Glutamatergic neuron (in vitro differentiated cells): ENCODE measurements at regions not wholly inside any gene's neighbourhood (a gene's known extent, or its start where the extent isn't known, plus 50 kb on each side); places are given as distances from the start of the nearest gene placed in this dataset.

Experiments used
- DNase-seq: peaks from one replicate; pipeline ENCODE4 v3.0.0; 2022
- H3K27ac Mint-ChIP-seq: one replicate; pipeline ENCODE4 v1.8.0; 2020; ENCODE audit warnings: mild to moderate bottlenecking, mixed read lengths, inconsistent platforms; ENCODE audit not compliant: unreplicated experiment
- H3K27me3 Mint-ChIP-seq: one replicate; pipeline ENCODE4 v1.8.0; 2020; ENCODE audit warnings: mild to moderate bottlenecking, moderate library complexity, mixed read lengths, inconsistent platforms; ENCODE audit not compliant: unreplicated experiment
- H3K36me3 Mint-ChIP-seq: one replicate; pipeline ENCODE4 v1.8.0; 2020; ENCODE audit warnings: mild to moderate bottlenecking, mixed read lengths, inconsistent platforms; ENCODE audit not compliant: unreplicated experiment
- H3K4me1 Mint-ChIP-seq: one replicate; pipeline ENCODE4 v1.8.0; 2020; ENCODE audit warnings: mild to moderate bottlenecking, low read depth, mixed read lengths, inconsistent platforms; ENCODE audit not compliant: unreplicated experiment
- H3K4me3 Mint-ChIP-seq: one replicate; pipeline ENCODE4 v1.8.0; 2020; ENCODE audit warnings: mild to moderate bottlenecking, mixed read lengths, inconsistent platforms; ENCODE audit not compliant: unreplicated experiment
- H3K9me3 Mint-ChIP-seq: one replicate; pipeline ENCODE4 v1.8.0; 2020; ENCODE audit warnings: mild to moderate bottlenecking, moderate library complexity, mixed read lengths, inconsistent platforms; ENCODE audit not compliant: unreplicated experiment
- CTCF ChIP-seq: fragments of 200-600 bp; sonication (generic); IDR thresholded peaks from one replicate; pipeline ENCODE4 v1.5.0; 2021; ENCODE audit not compliant: partially characterized antibody, unreplicated experiment

- H3K36me3 Mint-ChIP-seq, result no peaks in the 10 kb centered on the region
- no peaks in the 10 kb centered on the region for H3K9me3 Mint-ChIP-seq
- H3K27ac Mint-ChIP-seq, result no peak overlapping the region
- H3K4me1 Mint-ChIP-seq, result no peaks in the 10 kb centered on the region
- no peak for DNase-seq
- H3K4me3 Mint-ChIP-seq, result no peak overlapping the region
- no peak for TF ChIP-seq CTCF
- no peaks in the 10 kb centered on the region for H3K27me3 Mint-ChIP-seq
These were observed 1262.4 kb upstream of the PCDH20 start for GRCh38 chr13:62678039-62678438.

- H3K9me3 Mint-ChIP-seq, result no peaks in the 10 kb centered on the region
- H3K27me3 Mint-ChIP-seq, result no peaks in the 10 kb centered on the region
- no peaks in the 10 kb centered on the region for H3K36me3 Mint-ChIP-seq
- DNase-seq, result no peak
- TF ChIP-seq CTCF, result no peak
- no peaks in the 10 kb centered on the region for H3K4me1 Mint-ChIP-seq
- no peak overlapping the region for H3K4me3 Mint-ChIP-seq
- H3K27ac Mint-ChIP-seq, result no peak overlapping the region
These were observed 1248.1 kb upstream of the PCDH20 start for GRCh38 chr13:62663767-62664166.

GRCh38 chr13:62659365-62659764 lies 1243.7 kb upstream of the PCDH20 start:
- Mint-ChIP-seq H3K4me3 (no peak overlapping the region), H3K27ac (no peak overlapping the region)

GRCh38 chr13:62653371-62653770 lies 1237.7 kb upstream of the PCDH20 start:
- Mint-ChIP-seq H3K4me3 (no peak overlapping the region), H3K27ac (no peak overlapping the region)
- no peak for DNase-seq

More at GRCh38 chr13:62659365-62659764, 1243.7 kb upstream of the PCDH20 start:
- Mint-ChIP-seq H3K4me1 (peaks cover 3% of the 10 kb centered on the region), H3K27me3 (no peaks in the 10 kb centered on the region), H3K9me3 (no peaks in the 10 kb centered on the region), H3K36me3 (no peaks in the 10 kb centered on the region)
- TF ChIP-seq CTCF, result no peak
- no peak for DNase-seq

More at GRCh38 chr13:62653371-62653770, 1237.7 kb upstream of the PCDH20 start:
- no peaks in the 10 kb centered on the region for H3K27me3 Mint-ChIP-seq
- peaks cover 3% of the 10 kb centered on the region for H3K4me1 Mint-ChIP-seq
- TF ChIP-seq CTCF, result no peak
- H3K9me3 Mint-ChIP-seq, result no peaks in the 10 kb centered on the region
- H3K36me3 Mint-ChIP-seq, result no peaks in the 10 kb centered on the region
